Tibial artery (tissue), 4 donors: ENCODE measurements at regions not wholly inside any gene's neighbourhood (a gene's known extent, or its start where the extent isn't known, plus 50 kb on each side); places are given as distances from the start of the nearest gene placed in this dataset.

ENCODE experiments used
- DNase-seq, 2 donors: peaks; one replicate each; pipeline ENCODE4 v3.0.0-alpha.2; 2019
- H3K27ac ChIP-seq, 2 donors: fragments of 200-600 bp; sonication (generic) in 1 of 2; 1 replicate in 1 of 2; 2 replicates in 1 of 2; pipeline ENCODE4 v1.5.1; 2018 to 2019; ENCODE audit warnings: mild to moderate bottlenecking in 1 of 2
- H3K27me3 ChIP-seq, 2 donors: fragments of 200-600 bp; sonication (generic) in 1 of 2; one replicate each; pipeline versions ENCODE4 v1.5.1 to v1.6.0; 2016 to 2019
- H3K36me3 ChIP-seq, 3 donors: fragments of 200-600 bp; sonication (generic) in 2 of 3; one replicate each; pipeline ENCODE4 v1.5.1; 2016 to 2019; ENCODE audit warnings: mild to moderate bottlenecking in 2 of 3
- H3K4me1 ChIP-seq, 4 donors: fragments of 200-600 bp; sonication (generic) in 2 of 4; 1 replicate in 3 of 4; 2 replicates in 1 of 4; pipeline ENCODE4 v1.5.1; 2016 to 2019
- H3K4me3 ChIP-seq, 2 donors: fragments of 200-600 bp; sonication (generic) in 1 of 2; 1 replicate in 1 of 2; 2 replicates in 1 of 2; pipeline ENCODE4 v1.5.1; 2018 to 2019; ENCODE audit warnings: mild to moderate bottlenecking in 2 of 2
- H3K9me3 ChIP-seq, 3 donors: fragments of 200-600 bp; sonication (generic) in 1 of 3; one replicate each; pipeline ENCODE4 v1.5.1; 2016 to 2019
- CTCF ChIP-seq, 2 experiments: fragments of 200-600 bp in 1 of 2; fragments of 450-650 bp in 1 of 2; IDR thresholded peaks; one replicate each; pipeline ENCODE4 v1.5.1; 2017 to 2019; ENCODE audit warnings: antibody characterized with exemption in 2 of 2, mild to moderate bottlenecking in 1 of 2, moderate library complexity in 1 of 2
- intact Hi-C: fragments of 100-400 bp; cut with DNase I; formaldehyde crosslinking; loops from one replicate; pipeline ENCODE4 v1.15.0; 2023; ENCODE audit warnings: low total_unique reads

DNA sequence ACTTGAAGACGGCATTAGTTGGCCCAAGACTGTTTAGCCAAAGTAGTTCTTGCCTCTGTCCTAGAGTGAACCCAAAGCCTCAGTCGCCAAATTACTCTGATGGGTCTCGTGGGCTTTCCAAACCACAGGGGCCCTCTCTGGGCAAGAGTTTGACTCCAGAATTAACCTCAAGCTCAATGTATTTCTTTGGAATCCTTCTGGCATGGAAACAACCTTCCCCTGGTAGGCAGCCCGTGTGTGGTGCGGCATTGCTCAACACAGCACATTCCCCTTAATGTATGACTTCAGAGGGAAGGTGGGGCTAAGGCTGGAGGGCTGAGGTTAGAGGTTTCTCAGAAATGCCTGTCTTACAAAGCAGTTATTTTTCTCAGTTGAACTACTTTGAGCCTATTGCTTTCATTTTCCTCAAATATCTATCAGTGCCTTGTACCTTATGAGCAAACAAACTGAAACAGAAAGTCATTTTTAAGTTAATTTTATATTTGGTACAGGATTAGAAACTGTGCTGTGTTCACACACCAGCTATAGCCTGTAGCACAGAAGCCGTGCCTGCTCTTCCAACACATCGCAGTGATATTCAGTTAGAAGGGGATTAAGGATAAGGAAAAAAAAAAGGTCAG lies 123.9 kb upstream of the HAPLN1 start:
- intact Hi-C loops = no loop called here
- peak in 1 of 2 donors; percentile 72 for DNase-seq
- Histone ChIP-seq H3K4me3 (peak overlapping the region; percentile 34 to 44), H3K9me3 (no peaks in the 10 kb centered on the region), H3K27ac (peak overlapping the region; percentile 52 to 61), H3K36me3 (no peaks in the 10 kb centered on the region), H3K27me3 (no peaks in the 10 kb centered on the region), H3K4me1 (peaks cover 0 to 17% (median 5%) of the 10 kb centered on the region in 4 donors)
- no peak for TF ChIP-seq CTCF (IDR thresholded peaks at IDR 0.05)

- Histone ChIP-seq H3K4me3 (no peak overlapping the region), H3K27ac (no peak overlapping the region), H3K9me3 (no peaks in the 10 kb centered on the region), H3K27me3 (no peaks in the 10 kb centered on the region), H3K36me3 (no peaks in the 10 kb centered on the region), H3K4me1 (peaks cover 0 to 5% (median 3%) of the 10 kb centered on the region in 4 donors)
- TF ChIP-seq CTCF (IDR thresholded peaks at IDR 0.05) = no peak
- intact Hi-C loops = no loop called here
- no peak for DNase-seq
Observed at GRCh38 chr5:83839788-83840187, 119.1 kb upstream of the HAPLN1 start.

DNA sequence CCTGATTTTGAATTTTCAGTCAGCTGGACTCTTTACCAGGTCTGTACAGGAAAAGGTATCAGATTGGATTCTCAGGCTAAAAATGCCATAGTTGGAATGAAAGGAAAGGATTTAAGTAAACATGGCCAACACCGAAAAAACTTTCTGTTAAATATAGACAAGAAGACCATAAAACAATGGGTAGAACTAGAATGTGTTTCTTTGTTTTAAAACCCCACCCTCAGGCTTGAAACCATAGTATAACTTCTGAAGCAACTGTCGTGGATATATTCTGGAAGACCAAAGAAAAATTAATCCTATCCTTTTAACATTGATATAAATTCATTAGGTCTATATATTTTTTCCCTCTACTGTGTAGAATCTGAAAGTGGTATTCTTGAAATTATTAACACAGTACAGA lies 118.6 kb upstream of the HAPLN1 start:
- no peak for TF ChIP-seq CTCF (IDR thresholded peaks at IDR 0.05)
- Histone ChIP-seq H3K36me3 (no peaks in the 10 kb centered on the region), H3K4me1 (peaks cover 0 to 3% (median 2%) of the 10 kb centered on the region in 4 donors), H3K4me3 (no peak overlapping the region), H3K9me3 (no peaks in the 10 kb centered on the region), H3K27me3 (no peaks in the 10 kb centered on the region), H3K27ac (no peak overlapping the region)
- DNase-seq = no peak
- intact Hi-C loops = no loop called here

DNA sequence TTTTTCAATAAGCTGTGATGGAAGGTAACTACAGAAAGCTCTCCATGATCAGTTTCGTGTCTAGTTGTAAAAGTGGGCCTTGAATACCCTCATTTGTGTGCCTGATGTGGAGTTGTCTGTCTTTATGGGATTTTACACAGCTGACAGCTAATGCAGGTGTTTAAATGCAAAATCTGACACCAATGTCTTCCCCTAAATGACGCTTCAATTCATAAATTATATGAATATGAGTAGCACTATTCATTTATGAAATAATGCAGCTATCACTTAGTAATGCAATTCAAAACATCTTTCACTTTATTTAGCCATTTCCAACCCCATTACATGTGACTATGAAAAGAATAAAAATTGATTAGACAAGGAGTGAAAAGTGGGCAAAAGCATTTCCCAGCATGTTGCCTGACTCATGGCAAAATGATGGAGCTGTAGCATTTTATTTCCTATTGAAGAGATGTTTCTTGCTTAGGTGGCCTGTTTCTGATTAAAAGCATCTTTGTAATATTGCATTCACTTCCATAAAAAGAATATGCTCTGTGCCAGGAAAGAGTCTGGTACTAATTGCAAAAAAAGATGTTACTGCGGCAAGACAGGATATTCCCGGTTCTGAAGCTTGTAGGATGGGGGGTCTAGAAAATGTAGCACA lies 116.7 kb upstream of the HAPLN1 start:
- Histone ChIP-seq H3K27me3 (no peaks in the 10 kb centered on the region), H3K27ac (no peak overlapping the region), H3K4me1 (no peaks in the 10 kb centered on the region), H3K36me3 (no peaks in the 10 kb centered on the region), H3K4me3 (no peak overlapping the region), H3K9me3 (no peaks in the 10 kb centered on the region)
- no peak for TF ChIP-seq CTCF (IDR thresholded peaks at IDR 0.05)
- DNase-seq = no peak
- intact Hi-C loops = no loop called here

DNA sequence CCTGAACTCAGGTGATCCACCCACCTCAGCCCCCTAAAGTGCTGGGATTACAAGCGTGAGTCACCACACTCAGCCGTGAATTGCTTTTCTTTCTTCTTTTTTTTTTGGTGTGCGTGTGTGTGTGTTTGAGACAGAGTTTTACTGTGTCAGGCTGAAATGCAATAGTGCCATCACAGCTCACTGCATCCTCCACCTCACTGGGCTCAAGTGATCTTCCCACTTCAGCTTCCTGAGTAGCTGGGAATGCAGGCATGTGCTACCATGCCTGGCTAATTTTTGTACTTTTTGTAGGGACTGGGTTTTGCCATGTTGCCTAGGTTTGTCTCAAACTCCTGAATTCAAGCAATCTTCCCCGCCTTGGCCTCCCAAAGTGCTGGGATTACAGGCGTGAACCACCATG lies 113.7 kb upstream of the HAPLN1 start:
- intact Hi-C loops = no loop called here
- TF ChIP-seq CTCF (IDR thresholded peaks at IDR 0.05) = no peak
- Histone ChIP-seq H3K9me3 (no peaks in the 10 kb centered on the region), H3K27ac (no peak overlapping the region), H3K27me3 (no peaks in the 10 kb centered on the region), H3K4me3 (no peak overlapping the region), H3K36me3 (no peaks in the 10 kb centered on the region), H3K4me1 (no peaks in the 10 kb centered on the region)
- DNase-seq = no peak
